Adipocyte (in vitro differentiated cells): ENCODE measurements at regions not wholly inside any gene's neighbourhood (a gene's known extent, or its start where the extent isn't known, plus 50 kb on each side); places are given as distances from the start of the nearest gene placed in this dataset.

Experiments used
- DNase-seq: peaks from one replicate; pipeline ENCODE4 v3.0.0-alpha.2; 2015; ENCODE audit warnings: low read depth
- H3K27me3 ChIP-seq: replicated peaks from 2 replicates; pipeline ENCODE4 v1.7.0; 2013; ENCODE audit warnings: mild to moderate bottlenecking, low read length, moderate library complexity; ENCODE audit not compliant: control insufficient read depth, insufficient read depth
- H3K36me3 ChIP-seq: 2 replicates; pipeline ENCODE4 v1.7.0; 2013; ENCODE audit warnings: low read length, mild to moderate bottlenecking, moderate library complexity; ENCODE audit not compliant: control insufficient read depth, insufficient read depth, severe bottlenecking
- H3K4me1 ChIP-seq: 2 replicates; pipeline ENCODE4 v1.7.0; 2013; ENCODE audit warnings: mild to moderate bottlenecking, low read length, moderate library complexity; ENCODE audit not compliant: control insufficient read depth, insufficient read depth
- H3K4me3 ChIP-seq: 2 replicates; pipeline ENCODE4 v1.7.0; 2013; ENCODE audit warnings: mild to moderate bottlenecking, low read length, moderate library complexity
- H3K9ac ChIP-seq: 2 replicates; pipeline ENCODE4 v1.7.0; 2013; ENCODE audit warnings: mild to moderate bottlenecking, low read length, moderate library complexity
- H3K9me3 ChIP-seq: 2 replicates; pipeline ENCODE4 v1.7.0; 2013; ENCODE audit warnings: mild to moderate bottlenecking, low read length, moderate library complexity; ENCODE audit not compliant: control insufficient read depth

DNA sequence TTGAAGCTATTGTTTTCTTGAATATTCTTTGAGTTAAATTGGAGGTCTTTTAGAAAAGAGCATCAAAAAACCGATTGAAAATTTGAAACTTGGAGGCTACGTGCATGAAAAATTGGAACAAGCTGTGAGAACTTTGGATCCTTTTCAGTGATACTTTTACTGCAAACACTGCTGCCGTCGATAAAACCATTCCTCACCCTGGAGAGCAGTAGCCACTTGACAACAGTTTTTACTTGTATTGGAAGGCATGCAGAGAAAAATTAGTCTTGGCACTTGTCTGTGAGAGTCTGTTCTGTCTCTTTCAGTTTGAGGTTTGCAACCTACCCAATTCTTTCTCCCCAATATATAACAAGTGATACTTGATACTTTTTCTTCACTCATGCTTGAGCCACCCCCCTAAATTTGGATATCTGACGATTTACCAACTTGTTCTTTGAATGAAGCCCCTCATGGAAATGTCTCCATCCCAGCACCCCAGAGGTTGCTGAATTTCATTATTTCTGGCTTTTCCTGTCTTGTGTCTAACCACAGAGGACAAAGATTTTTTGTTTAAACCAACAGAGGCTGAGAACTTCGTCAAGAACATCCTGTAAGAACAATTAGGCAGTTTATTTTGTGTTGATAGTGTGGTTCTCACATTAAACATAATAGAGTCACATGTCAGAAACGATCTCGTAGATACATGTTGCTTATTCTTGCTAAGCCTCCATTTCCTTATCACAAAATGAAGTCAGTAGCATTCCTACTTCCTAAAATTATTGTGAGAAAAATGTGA, 307.3 kb upstream of the PLSCR5 start:
- H3K36me3 ChIP-seq = no peaks in the 10 kb centered on the region
- H3K9me3 ChIP-seq = peaks cover 2% of the 10 kb centered on the region
- no peaks in the 10 kb centered on the region for H3K27me3 ChIP-seq
- H3K4me1 ChIP-seq = peaks cover 3% of the 10 kb centered on the region
- peak overlapping the region; percentile 1 for H3K4me3 ChIP-seq
- no peak overlapping the region for H3K9ac ChIP-seq
- peak; percentile 7 for DNase-seq

DNA sequence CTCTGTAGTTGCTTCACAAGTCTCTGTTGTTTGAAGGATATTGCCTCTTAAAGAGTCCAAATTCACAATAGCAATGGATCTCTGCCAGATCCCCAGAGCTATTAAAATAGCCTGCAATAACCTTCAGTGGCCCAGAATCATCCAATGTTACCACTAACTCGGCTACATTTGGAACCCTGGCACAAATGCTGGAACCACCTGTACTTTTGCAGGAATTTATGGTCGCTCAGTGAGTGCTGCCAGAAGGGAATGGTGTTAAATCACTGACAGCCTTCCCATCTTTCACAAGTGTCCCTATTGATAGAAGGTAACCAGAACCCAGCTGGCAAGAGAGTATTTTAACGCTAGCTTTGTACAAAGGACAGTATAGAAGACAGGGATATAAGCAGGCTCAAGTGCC, 298.8 kb upstream of the PLSCR5 start:
- no peak for DNase-seq
- Histone ChIP-seq H3K9me3 (no peaks in the 10 kb centered on the region), H3K4me3 (no peak overlapping the region)

DNA sequence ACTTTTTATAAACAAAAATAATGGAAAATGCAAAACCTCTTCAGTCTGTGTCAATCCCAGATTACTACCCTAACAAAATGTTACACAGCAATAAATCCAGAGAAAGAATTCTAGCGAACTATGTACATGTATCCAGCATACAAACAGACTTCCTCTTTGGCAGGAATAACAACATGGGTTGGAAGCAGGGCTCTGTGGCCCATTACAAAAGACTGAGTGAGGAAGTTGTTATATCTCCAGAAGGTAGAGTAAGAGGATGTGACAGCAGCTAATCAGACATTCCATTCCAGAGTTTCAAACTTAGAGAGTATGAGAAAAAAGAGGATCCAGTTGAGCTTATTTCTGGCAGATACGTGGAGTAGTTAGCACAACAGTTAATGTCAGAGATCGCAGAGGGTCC, 294.0 kb upstream of the PLSCR5 start:
- Histone ChIP-seq H3K4me1 (peaks cover 10% of the 10 kb centered on the region), H3K9me3 (no peaks in the 10 kb centered on the region), H3K27me3 (no peaks in the 10 kb centered on the region), H3K4me3 (no peak overlapping the region), H3K9ac (no peak overlapping the region), H3K36me3 (no peaks in the 10 kb centered on the region)
- DNase-seq = no peak

More for the DNA sequence above, 298.8 kb upstream of the PLSCR5 start:
- H3K4me1 ChIP-seq = no peaks in the 10 kb centered on the region
- no peak overlapping the region for H3K9ac ChIP-seq
- no peaks in the 10 kb centered on the region for H3K36me3 ChIP-seq
- no peaks in the 10 kb centered on the region for H3K27me3 ChIP-seq

DNA sequence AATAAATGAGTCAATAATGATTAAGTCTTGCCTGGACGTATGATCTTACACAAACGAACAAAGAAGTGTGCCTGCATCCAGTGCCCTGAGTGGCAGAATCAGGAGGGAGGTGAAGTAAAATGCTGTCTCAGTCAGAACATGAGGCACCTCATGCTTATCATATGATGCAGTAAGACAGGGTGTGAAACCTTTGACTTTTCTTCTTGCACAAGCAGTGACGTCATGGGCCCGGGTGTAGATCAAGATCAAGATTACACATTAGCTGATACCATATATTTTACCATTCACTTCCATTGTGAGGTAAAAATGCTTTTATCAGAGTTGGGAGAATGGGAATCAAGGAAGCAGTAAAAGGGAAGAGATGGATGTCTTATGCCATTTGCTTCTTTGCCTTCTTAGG, 291.6 kb upstream of the PLSCR5 start:
- no peak overlapping the region for H3K4me3 ChIP-seq
- H3K36me3 ChIP-seq = no peaks in the 10 kb centered on the region
- no peaks in the 10 kb centered on the region for H3K9me3 ChIP-seq
- peaks cover 12% of the 10 kb centered on the region for H3K4me1 ChIP-seq
- H3K27me3 ChIP-seq = no peaks in the 10 kb centered on the region
- H3K9ac ChIP-seq = no peak overlapping the region
- DNase-seq = no peak

DNA sequence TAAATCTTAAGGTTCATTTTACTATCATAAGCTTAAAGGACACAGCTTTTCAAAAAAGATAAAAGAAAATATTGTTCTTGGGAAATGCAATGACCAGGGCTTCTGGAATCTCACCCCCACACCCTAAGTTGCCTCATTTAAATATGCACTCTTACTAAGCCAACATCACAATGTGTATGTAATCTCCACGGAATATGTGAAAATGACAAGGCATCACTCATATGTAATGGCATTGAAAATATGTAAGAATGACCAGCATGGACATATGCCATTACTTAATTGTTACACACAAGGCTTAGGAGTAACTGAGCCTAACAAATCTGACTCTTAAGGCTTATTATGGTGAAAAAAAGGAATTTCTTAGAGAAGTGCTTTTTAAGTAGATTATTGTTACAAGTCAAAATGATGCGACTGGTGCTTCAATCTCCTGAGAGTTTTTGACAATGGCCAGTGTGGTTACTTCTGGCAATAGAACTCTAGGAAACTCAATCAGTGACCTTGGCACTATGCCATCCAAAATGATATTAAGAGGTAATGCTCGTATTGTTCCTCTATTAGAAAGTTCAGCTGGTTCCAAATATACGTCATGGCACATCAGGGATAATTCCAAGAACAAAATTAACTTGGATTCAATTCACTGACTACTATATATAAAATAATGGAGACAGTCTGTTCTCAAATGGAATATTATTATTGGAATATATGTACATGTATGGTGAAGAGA, 290.0 kb upstream of the PLSCR5 start:
- Histone ChIP-seq H3K4me1 (peaks cover 12% of the 10 kb centered on the region), H3K9me3 (no peaks in the 10 kb centered on the region), H3K9ac (no peak overlapping the region), H3K27me3 (no peaks in the 10 kb centered on the region), H3K36me3 (no peaks in the 10 kb centered on the region), H3K4me3 (no peak overlapping the region)
- peak; percentile 77 for DNase-seq

DNA sequence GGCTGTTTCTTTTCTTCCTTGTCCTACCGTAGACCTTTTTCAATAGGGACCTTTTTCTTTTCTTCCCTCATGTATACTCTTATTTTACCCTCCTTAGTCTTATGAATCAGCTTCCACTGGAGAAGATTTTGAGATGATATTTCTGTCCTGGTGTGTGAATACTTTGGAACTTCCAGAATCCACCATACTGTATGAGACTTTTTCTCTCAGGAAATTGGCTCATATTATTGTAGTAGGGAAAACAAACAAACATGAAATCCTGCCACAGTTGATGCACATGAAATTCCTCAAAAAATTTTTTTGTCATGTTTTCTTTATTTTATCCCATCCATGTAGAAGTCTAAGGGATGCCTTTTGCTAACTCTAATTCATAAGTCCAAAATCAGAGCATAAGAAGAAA, 289.3 kb upstream of the PLSCR5 start:
- peak; percentile 32 for DNase-seq
- Histone ChIP-seq H3K9ac (no peak overlapping the region), H3K4me1 (peaks cover 12% of the 10 kb centered on the region), H3K9me3 (no peaks in the 10 kb centered on the region), H3K4me3 (no peak overlapping the region), H3K27me3 (no peaks in the 10 kb centered on the region), H3K36me3 (no peaks in the 10 kb centered on the region)

DNA sequence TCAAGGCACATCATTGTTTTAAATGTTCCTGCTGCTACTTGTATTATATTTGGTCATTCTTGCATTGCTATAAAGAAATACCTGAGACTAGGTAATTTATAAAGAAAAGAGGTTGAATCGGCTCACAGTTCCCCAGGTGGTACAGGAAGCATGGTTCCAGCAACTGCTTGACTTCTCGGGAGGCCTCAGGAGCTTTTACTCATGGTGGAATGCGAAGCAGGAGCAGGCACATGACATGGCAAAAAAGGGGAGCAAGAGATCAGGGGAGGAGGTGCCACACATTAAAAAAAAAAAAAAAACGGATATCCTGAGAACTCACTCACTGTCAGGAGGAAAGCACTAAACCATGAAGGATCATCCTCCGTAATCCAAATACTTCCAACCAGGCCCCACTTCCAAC, 286.9 kb upstream of the PLSCR5 start:
- DNase-seq = no peak
- H3K9me3 ChIP-seq = no peaks in the 10 kb centered on the region
- peaks cover 12% of the 10 kb centered on the region for H3K4me1 ChIP-seq
- H3K36me3 ChIP-seq = no peaks in the 10 kb centered on the region
- H3K27me3 ChIP-seq = no peaks in the 10 kb centered on the region
- H3K4me3 ChIP-seq = no peak overlapping the region
- H3K9ac ChIP-seq = no peak overlapping the region

DNA sequence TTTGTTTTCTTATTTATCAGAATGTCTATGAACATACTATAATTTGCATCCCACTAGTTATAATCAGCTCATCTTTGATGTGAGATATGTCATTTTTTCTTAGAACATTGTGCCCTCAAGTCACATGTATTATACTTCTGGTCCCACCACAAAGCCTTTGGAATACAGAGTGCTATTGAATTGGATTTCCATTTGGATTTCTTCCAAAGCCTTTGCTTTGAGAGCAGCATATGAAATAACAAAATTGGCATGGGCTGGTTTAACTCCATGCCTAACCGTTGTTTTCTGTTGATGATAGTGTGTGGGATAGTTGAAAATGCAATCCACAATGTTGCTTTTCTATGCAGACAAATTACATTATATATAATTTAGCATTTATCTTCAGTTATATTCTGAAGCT, 284.5 kb upstream of the PLSCR5 start:
- Histone ChIP-seq H3K4me3 (no peak overlapping the region), H3K9me3 (no peaks in the 10 kb centered on the region), H3K9ac (no peak overlapping the region), H3K27me3 (no peaks in the 10 kb centered on the region), H3K4me1 (peaks cover 7% of the 10 kb centered on the region), H3K36me3 (no peaks in the 10 kb centered on the region)
- DNase-seq = no peak

DNA sequence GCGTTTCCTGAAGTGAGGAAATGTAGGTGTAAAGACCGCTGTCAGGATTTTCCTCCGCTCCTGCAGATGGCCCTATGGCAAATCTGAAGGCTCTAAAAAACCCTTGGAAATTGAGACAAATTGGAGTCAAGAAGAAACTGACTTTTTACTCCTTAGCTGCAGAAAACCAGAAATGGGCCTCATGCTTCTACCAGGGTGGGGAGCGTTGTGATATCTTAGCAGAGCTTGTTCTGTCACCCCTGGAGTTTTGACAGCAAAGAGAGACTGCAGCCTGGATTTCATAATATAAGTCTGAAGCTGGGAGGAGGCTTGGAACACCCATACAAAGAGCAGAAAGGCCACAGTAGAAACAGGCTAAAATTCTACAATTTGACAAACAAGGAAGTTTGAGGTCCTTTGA, 283.0 kb upstream of the PLSCR5 start:
- H3K9ac ChIP-seq = no peak overlapping the region
- no peaks in the 10 kb centered on the region for H3K36me3 ChIP-seq
- no peaks in the 10 kb centered on the region for H3K9me3 ChIP-seq
- H3K4me3 ChIP-seq = no peak overlapping the region
- no peaks in the 10 kb centered on the region for H3K27me3 ChIP-seq
- no peak for DNase-seq
- H3K4me1 ChIP-seq = no peaks in the 10 kb centered on the region

DNA sequence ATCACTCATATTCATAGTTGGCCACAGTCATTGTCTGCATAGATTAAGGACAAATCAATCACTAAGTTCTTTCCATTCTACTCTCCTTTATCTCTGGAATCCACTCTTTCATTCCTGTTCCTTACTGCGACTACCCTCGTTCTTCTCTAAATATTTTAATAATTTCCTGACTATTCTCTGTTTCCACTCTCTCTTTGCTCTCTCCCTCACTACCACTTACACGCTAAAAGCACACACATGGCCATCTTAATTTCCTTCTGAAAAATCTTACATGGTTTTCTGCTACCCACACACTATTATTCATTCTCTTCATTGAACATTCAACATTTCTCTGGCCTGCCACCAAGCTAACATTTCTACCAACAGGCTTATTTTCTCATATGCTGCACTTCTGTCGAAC, 279.6 kb upstream of the PLSCR5 start:
- Histone ChIP-seq H3K9me3 (no peaks in the 10 kb centered on the region), H3K4me1 (no peaks in the 10 kb centered on the region), H3K36me3 (no peaks in the 10 kb centered on the region), H3K9ac (no peak overlapping the region), H3K27me3 (no peaks in the 10 kb centered on the region), H3K4me3 (no peak overlapping the region)
- no peak for DNase-seq

DNA sequence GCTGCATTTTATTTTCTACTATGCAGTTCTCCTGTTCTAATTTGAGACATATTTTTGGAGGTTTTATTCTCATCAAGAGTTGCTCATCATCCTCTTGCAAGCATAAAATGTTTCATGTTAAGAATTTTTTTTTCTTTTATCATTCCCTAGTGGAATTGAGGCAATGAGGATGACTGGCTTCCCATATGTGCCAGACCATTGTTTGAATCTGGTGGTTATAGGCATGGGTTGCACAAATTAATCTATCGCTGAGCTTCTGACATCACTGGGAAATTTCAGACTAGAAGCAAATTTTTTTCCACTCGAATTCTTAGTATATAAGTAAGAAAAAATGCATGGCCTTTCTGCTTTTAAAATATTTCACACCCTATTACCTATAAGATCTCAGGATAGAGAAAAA, 279.1 kb upstream of the PLSCR5 start:
- Histone ChIP-seq H3K36me3 (no peaks in the 10 kb centered on the region), H3K4me3 (no peak overlapping the region), H3K4me1 (no peaks in the 10 kb centered on the region), H3K9ac (no peak overlapping the region), H3K9me3 (no peaks in the 10 kb centered on the region), H3K27me3 (no peaks in the 10 kb centered on the region)
- DNase-seq = no peak
